ENCODE measurements at regions not wholly inside any gene's neighbourhood (a gene's known extent, or its start where the extent isn't known, plus 50 kb on each side); places are given as distances from the start of the nearest gene placed in this dataset.

- Histone ChIP-seq H3K4me1 (ENCODE audit: control extremely low read depth in 1 of 4, control insufficient read depth in 4 of 4, insufficient read depth in 4 of 4, low read length in 3 of 4) (no peaks in the 10 kb centered on the region), H3K27ac (ENCODE audit: insufficient read depth in 1 of 2, low read depth in 1 of 2, low read length in 2 of 2, poor library complexity in 1 of 2, severe bottlenecking in 2 of 2) (no peak overlapping the region), H3K9me3 (ENCODE audit: control extremely low read depth in 1 of 5, control insufficient read depth in 4 of 5, insufficient read depth in 2 of 5, low read depth in 1 of 5, low read length in 4 of 5) (no peaks in the 10 kb centered on the region), H3K27me3 (replicated peaks in 2 of 5; ENCODE audit: control insufficient read depth in 4 of 5, insufficient read depth in 5 of 5, low read length in 4 of 5) (no peaks in the 10 kb centered on the region), H3K36me3 (ENCODE audit: control insufficient read depth in 4 of 4, insufficient read depth in 4 of 4, low read length in 3 of 4) (no peaks in the 10 kb centered on the region), H3K4me3 (ENCODE audit: control insufficient read depth in 1 of 7, extremely low read depth in 1 of 7, insufficient read depth in 4 of 7, low read depth in 2 of 7, low read length in 6 of 7) (no peak overlapping the region)
- CTCF ChIA-PET: no interaction called here
- WGBS (ENCODE audit: insufficient coverage): 81% methylated on average over 3 of the region's 3 CpGs
- POLR2A ChIA-PET: no interaction called here
- no peak for DNase-seq
Measured at GRCh38 chr15:87577336-87577735, 679.2 kb downstream of the NTRK3 start.

DNA sequence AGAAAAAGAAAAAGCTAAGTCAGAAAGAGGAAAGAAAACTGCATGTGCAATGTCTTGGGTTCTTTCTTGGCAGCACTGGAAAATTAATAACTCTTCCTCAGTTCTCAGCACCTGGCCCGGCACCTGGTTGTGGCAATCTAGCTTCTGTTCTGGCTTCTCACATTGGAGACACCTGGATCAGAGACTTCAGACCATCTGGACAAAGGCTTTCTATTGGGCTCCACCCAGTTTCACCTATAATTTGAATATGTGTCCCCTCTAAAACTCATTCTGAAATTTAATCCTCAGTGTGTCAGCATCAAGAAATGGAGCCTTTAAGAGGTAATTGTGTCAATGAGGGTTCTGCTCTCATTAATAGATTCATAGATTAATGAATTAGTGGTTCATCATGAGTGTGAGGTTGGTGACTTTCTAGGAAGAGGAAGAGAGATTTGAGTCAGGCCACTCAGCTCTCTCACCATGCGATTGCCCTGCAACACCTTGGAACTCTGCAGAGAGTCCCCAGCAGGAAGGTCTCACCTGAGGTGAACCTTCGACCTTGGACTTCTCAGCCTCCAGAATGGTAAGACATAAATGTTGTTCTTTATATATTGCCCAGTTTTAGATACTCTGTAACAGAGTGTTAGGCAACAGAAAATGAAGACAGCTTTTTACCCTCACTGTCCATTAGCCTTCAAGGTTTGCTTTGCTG, 679.9 kb downstream of the NTRK3 start:
- ChIA-PET CTCF (no interaction called here), POLR2A (no interaction called here)
- Histone ChIP-seq H3K4me3 (ENCODE audit: control insufficient read depth in 1 of 7, extremely low read depth in 1 of 7, insufficient read depth in 4 of 7, low read depth in 2 of 7, low read length in 6 of 7) (no peak overlapping the region), H3K9me3 (ENCODE audit: control extremely low read depth in 1 of 5, control insufficient read depth in 4 of 5, insufficient read depth in 2 of 5, low read depth in 1 of 5, low read length in 4 of 5) (no peaks in the 10 kb centered on the region), H3K27me3 (replicated peaks in 2 of 5; ENCODE audit: control insufficient read depth in 4 of 5, insufficient read depth in 5 of 5, low read length in 4 of 5) (no peaks in the 10 kb centered on the region), H3K36me3 (ENCODE audit: control insufficient read depth in 4 of 4, insufficient read depth in 4 of 4, low read length in 3 of 4) (no peaks in the 10 kb centered on the region), H3K4me1 (ENCODE audit: control extremely low read depth in 1 of 4, control insufficient read depth in 4 of 4, insufficient read depth in 4 of 4, low read length in 3 of 4) (no peaks in the 10 kb centered on the region), H3K27ac (ENCODE audit: insufficient read depth in 1 of 2, low read depth in 1 of 2, low read length in 2 of 2, poor library complexity in 1 of 2, severe bottlenecking in 2 of 2) (no peak overlapping the region)
- no peak for DNase-seq
- WGBS (ENCODE audit: insufficient coverage): 100% methylated on average over 2 of the region's 3 CpGs

DNA sequence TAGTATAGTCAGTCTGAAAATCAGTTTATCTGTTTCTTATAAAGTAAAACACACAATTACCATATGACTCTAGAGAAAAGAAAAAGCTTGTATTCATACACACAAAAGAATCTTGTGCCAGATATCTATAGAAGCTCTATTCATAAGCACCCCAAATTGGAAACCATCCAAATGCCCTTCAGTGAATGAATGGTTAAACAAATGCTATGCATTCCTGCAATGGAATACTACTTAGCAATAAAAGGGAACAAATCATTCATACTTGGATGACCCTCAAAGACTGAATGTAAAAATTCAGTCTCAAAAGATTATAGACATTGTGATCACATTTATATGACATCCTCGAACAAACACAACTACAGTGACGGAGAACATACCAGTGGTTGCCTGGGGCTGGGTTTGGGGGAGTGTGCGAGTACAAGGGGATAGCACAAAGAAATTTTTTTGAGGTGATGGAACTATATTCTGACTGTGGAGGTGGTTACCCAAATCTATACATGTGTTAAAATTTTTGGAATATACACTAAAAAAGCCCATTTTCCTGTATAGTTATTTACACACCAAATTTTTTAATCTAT, 680.6 kb downstream of the NTRK3 start:
- DNase-seq: no peak
- no peaks in the 10 kb centered on the region for H3K36me3 ChIP-seq (ENCODE audit: control insufficient read depth in 4 of 4, insufficient read depth in 4 of 4, low read length in 3 of 4)
- H3K9me3 ChIP-seq (ENCODE audit: control extremely low read depth in 1 of 5, control insufficient read depth in 4 of 5, insufficient read depth in 2 of 5, low read depth in 1 of 5, low read length in 4 of 5): no peaks in the 10 kb centered on the region
- no peak overlapping the region for H3K27ac ChIP-seq (ENCODE audit: insufficient read depth in 1 of 2, low read depth in 1 of 2, low read length in 2 of 2, poor library complexity in 1 of 2, severe bottlenecking in 2 of 2)
- CTCF ChIA-PET: no interaction called here
- POLR2A ChIA-PET: no interaction called here
- WGBS (ENCODE audit: insufficient coverage): no CpG with 5 or more reads among the region's 3 CpGs
- no peaks in the 10 kb centered on the region for H3K4me1 ChIP-seq (ENCODE audit: control extremely low read depth in 1 of 4, control insufficient read depth in 4 of 4, insufficient read depth in 4 of 4, low read length in 3 of 4)
- H3K27me3 ChIP-seq (replicated peaks in 2 of 5; ENCODE audit: control insufficient read depth in 4 of 5, insufficient read depth in 5 of 5, low read length in 4 of 5): no peaks in the 10 kb centered on the region
- H3K4me3 ChIP-seq (ENCODE audit: control insufficient read depth in 1 of 7, extremely low read depth in 1 of 7, insufficient read depth in 4 of 7, low read depth in 2 of 7, low read length in 6 of 7): no peak overlapping the region

- no peak overlapping the region for H3K27ac ChIP-seq (ENCODE audit: insufficient read depth in 1 of 2, low read depth in 1 of 2, low read length in 2 of 2, poor library complexity in 1 of 2, severe bottlenecking in 2 of 2)
- no peaks in the 10 kb centered on the region for H3K27me3 ChIP-seq (replicated peaks in 2 of 5; ENCODE audit: control insufficient read depth in 4 of 5, insufficient read depth in 5 of 5, low read length in 4 of 5)
- DNase-seq: no peak
- H3K4me1 ChIP-seq (ENCODE audit: control extremely low read depth in 1 of 4, control insufficient read depth in 4 of 4, insufficient read depth in 4 of 4, low read length in 3 of 4): no peaks in the 10 kb centered on the region
- H3K36me3 ChIP-seq (ENCODE audit: control insufficient read depth in 4 of 4, insufficient read depth in 4 of 4, low read length in 3 of 4): no peaks in the 10 kb centered on the region
- no peaks in the 10 kb centered on the region for H3K9me3 ChIP-seq (ENCODE audit: control extremely low read depth in 1 of 5, control insufficient read depth in 4 of 5, insufficient read depth in 2 of 5, low read depth in 1 of 5, low read length in 4 of 5)
- ChIA-PET CTCF (no interaction called here), POLR2A (no interaction called here)
- H3K4me3 ChIP-seq (ENCODE audit: control insufficient read depth in 1 of 7, extremely low read depth in 1 of 7, insufficient read depth in 4 of 7, low read depth in 2 of 7, low read length in 6 of 7): no peak overlapping the region
- WGBS (ENCODE audit: insufficient coverage): 60% methylated on average over 1 of the region's 1 CpG
Measured at GRCh38 chr15:87573534-87573933, 683.0 kb downstream of the NTRK3 start.

DNA sequence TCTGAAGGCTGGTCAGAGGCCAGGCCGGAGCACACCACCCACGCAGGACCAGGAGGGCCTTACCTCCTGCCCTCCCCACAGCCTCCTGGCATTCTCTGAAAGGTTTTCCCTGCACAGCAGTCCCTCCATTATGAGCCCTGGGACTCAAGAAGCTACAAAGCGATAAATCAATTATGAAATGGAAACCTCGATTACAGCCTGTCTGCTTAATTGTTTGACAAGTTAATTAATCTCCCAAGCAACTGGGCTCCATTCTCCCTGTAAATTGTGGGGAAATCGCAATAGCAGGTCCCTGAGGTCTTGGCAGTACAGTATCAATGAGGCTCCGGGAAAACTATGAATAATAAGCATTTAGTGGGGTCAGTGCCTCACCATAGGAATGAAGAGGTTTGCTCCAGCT, 683.5 kb downstream of the NTRK3 start:
- H3K4me3 ChIP-seq (ENCODE audit: control insufficient read depth in 1 of 7, extremely low read depth in 1 of 7, insufficient read depth in 4 of 7, low read depth in 2 of 7, low read length in 6 of 7): no peak overlapping the region
- no peaks in the 10 kb centered on the region for H3K9me3 ChIP-seq (ENCODE audit: control extremely low read depth in 1 of 5, control insufficient read depth in 4 of 5, insufficient read depth in 2 of 5, low read depth in 1 of 5, low read length in 4 of 5)
- no peaks in the 10 kb centered on the region for H3K4me1 ChIP-seq (ENCODE audit: control extremely low read depth in 1 of 4, control insufficient read depth in 4 of 4, insufficient read depth in 4 of 4, low read length in 3 of 4)
- H3K27ac ChIP-seq (ENCODE audit: insufficient read depth in 1 of 2, low read depth in 1 of 2, low read length in 2 of 2, poor library complexity in 1 of 2, severe bottlenecking in 2 of 2): no peak overlapping the region
- no peaks in the 10 kb centered on the region for H3K36me3 ChIP-seq (ENCODE audit: control insufficient read depth in 4 of 4, insufficient read depth in 4 of 4, low read length in 3 of 4)
- 96% methylated on average over 5 of the region's 6 CpGs for WGBS (ENCODE audit: insufficient coverage)
- CTCF ChIA-PET: no interaction called here
- DNase-seq: no peak
- POLR2A ChIA-PET: no interaction called here
- no peaks in the 10 kb centered on the region for H3K27me3 ChIP-seq (replicated peaks in 2 of 5; ENCODE audit: control insufficient read depth in 4 of 5, insufficient read depth in 5 of 5, low read length in 4 of 5)

DNA sequence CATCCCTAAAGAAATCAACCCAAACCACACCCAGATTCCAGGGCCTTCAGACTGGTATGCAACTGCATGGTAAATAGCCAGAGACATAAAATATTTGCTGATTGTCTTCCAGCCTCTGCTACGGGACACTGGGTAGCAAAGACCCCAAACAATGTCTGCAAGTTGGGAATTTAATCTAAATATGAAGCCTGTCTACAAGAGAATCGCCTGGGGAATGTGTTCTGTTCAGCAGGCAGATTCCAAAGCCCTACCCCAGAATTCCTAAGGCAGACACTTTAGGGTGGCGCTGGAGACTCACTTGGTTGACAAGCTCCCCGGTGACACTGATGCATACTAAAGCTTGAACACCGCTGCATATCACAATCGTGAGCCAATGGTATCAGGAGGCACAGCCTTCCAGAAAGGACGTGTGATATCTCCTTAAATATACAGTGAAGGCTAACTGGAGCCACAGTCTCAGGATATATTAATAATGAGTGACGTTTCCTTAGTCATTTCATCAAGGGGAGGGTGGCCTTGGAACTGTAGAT, 684.1 kb downstream of the NTRK3 start:
- H3K9me3 ChIP-seq (ENCODE audit: control extremely low read depth in 1 of 5, control insufficient read depth in 4 of 5, insufficient read depth in 2 of 5, low read depth in 1 of 5, low read length in 4 of 5): no peaks in the 10 kb centered on the region
- no peaks in the 10 kb centered on the region for H3K4me1 ChIP-seq (ENCODE audit: control extremely low read depth in 1 of 4, control insufficient read depth in 4 of 4, insufficient read depth in 4 of 4, low read length in 3 of 4)
- CTCF ChIA-PET: no interaction called here
- no peaks in the 10 kb centered on the region for H3K27me3 ChIP-seq (replicated peaks in 2 of 5; ENCODE audit: control insufficient read depth in 4 of 5, insufficient read depth in 5 of 5, low read length in 4 of 5)
- no peak overlapping the region for H3K27ac ChIP-seq (ENCODE audit: insufficient read depth in 1 of 2, low read depth in 1 of 2, low read length in 2 of 2, poor library complexity in 1 of 2, severe bottlenecking in 2 of 2)
- DNase-seq: no peak
- POLR2A ChIA-PET: no interaction called here
- WGBS (ENCODE audit: insufficient coverage): 95% methylated on average over 8 of the region's 8 CpGs
- no peak overlapping the region for H3K4me3 ChIP-seq (ENCODE audit: control insufficient read depth in 1 of 7, extremely low read depth in 1 of 7, insufficient read depth in 4 of 7, low read depth in 2 of 7, low read length in 6 of 7)
- no peaks in the 10 kb centered on the region for H3K36me3 ChIP-seq (ENCODE audit: control insufficient read depth in 4 of 4, insufficient read depth in 4 of 4, low read length in 3 of 4)

DNA sequence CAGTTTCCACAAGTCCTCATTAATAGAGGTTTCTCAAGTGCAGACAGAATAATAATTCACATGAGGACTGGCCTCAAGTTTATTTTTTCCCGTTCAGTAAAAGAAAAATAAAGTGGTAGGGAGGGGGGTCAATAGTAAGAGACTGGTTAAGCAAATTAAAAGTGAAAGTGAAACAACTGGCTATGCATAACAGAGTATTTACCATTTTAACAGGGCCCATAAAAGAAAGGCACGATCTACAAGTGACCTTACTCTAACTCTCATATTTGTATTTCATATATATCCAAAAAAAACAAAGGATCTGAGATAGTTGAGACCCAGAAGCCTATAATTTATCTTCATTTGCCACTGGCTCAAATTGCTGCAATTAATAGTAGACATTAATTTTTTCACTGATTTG, 686.3 kb downstream of the NTRK3 start:
- Histone ChIP-seq H3K4me3 (ENCODE audit: control insufficient read depth in 1 of 7, extremely low read depth in 1 of 7, insufficient read depth in 4 of 7, low read depth in 2 of 7, low read length in 6 of 7) (peak overlapping the region in 3 of 7 experiments; percentile 28 to 65 (median 32)), H3K27me3 (replicated peaks in 2 of 5; ENCODE audit: control insufficient read depth in 4 of 5, insufficient read depth in 5 of 5, low read length in 4 of 5) (no peaks in the 10 kb centered on the region), H3K9me3 (ENCODE audit: control extremely low read depth in 1 of 5, control insufficient read depth in 4 of 5, insufficient read depth in 2 of 5, low read depth in 1 of 5, low read length in 4 of 5) (no peaks in the 10 kb centered on the region), H3K4me1 (ENCODE audit: control extremely low read depth in 1 of 4, control insufficient read depth in 4 of 4, insufficient read depth in 4 of 4, low read length in 3 of 4) (no peaks in the 10 kb centered on the region), H3K36me3 (ENCODE audit: control insufficient read depth in 4 of 4, insufficient read depth in 4 of 4, low read length in 3 of 4) (no peaks in the 10 kb centered on the region), H3K27ac (ENCODE audit: insufficient read depth in 1 of 2, low read depth in 1 of 2, low read length in 2 of 2, poor library complexity in 1 of 2, severe bottlenecking in 2 of 2) (no peak overlapping the region)
- 0% methylated on average over 2 of the region's 2 CpGs for WGBS (ENCODE audit: insufficient coverage)
- peak; percentile 7 to 43 (median 33) for DNase-seq
- ChIA-PET CTCF (no interaction called here), POLR2A (no interaction called here)

All from common myeloid progenitor, CD34-positive (primary cell).